ENCODE measurements at regions not wholly inside any gene's neighbourhood (a gene's known extent, or its start where the extent isn't known, plus 50 kb on each side); places are given as distances from the start of the nearest gene placed in this dataset.

GRCh38 chr10:130575756-130576285 is 439.6 kb downstream of the GLRX3 start:
- Histone ChIP-seq H3K4me1 (no peaks in the 10 kb centered on the region), H3K4me3 (no peak overlapping the region), H3K27me3 (peaks cover 0 to 37% (median 17%) of the 10 kb centered on the region in 7 donors), H3K36me3 (no peaks in the 10 kb centered on the region), H3K27ac (no peak overlapping the region), H3K9me3 (no peaks in the 10 kb centered on the region)
- no peak for DNase-seq
- intact Hi-C loops (cut with DNase I), result no loop called here
- TF ChIP-seq CTCF (IDR thresholded peaks at IDR 0.05), result no peak
- ATAC-seq, result no peak
- 71 to 73% methylated on average over 7 of the region's 7 CpGs for WGBS, 2 donors

- H3K4me3 ChIP-seq, result no peak overlapping the region
- no peaks in the 10 kb centered on the region for H3K36me3 ChIP-seq
- 69 to 75% methylated on average over 8 of the region's 8 CpGs for whole genome bisulfite sequencing, 2 donors
- intact Hi-C loops (cut with DNase I), result no loop called here
- DNase-seq (no peak), ATAC-seq (no peak)
- H3K27me3 ChIP-seq, result peaks cover 0 to 37% (median 17%) of the 10 kb centered on the region in 7 donors
- H3K4me1 ChIP-seq, result no peaks in the 10 kb centered on the region
- TF ChIP-seq CTCF (IDR thresholded peaks at IDR 0.05), result no peak
- H3K9me3 ChIP-seq, result no peaks in the 10 kb centered on the region
- no peak overlapping the region for H3K27ac ChIP-seq
These were observed 440.2 kb downstream of the GLRX3 start for GRCh38 chr10:130576427-130576826.

- H3K27ac ChIP-seq, result no peak overlapping the region
- no peak for TF ChIP-seq CTCF (IDR thresholded peaks at IDR 0.05)
- no peaks in the 10 kb centered on the region for H3K4me1 ChIP-seq
- no peak for DNase-seq
- intact Hi-C loops (cut with DNase I), result no loop called here
- H3K27me3 ChIP-seq, result peaks cover 0 to 37% (median 17%) of the 10 kb centered on the region in 7 donors
- 84 to 86% methylated on average over 8 of the region's 8 CpGs for WGBS, 2 donors
- no peak for ATAC-seq
- H3K36me3 ChIP-seq, result no peaks in the 10 kb centered on the region
- H3K9me3 ChIP-seq, result no peaks in the 10 kb centered on the region
- H3K4me3 ChIP-seq, result no peak overlapping the region
These were observed 440.8 kb downstream of the GLRX3 start for GRCh38 chr10:130577039-130577438.

GRCh38 chr10:130578532-130579289 is 442.5 kb downstream of the GLRX3 start:
- H3K4me1 ChIP-seq, result no peaks in the 10 kb centered on the region
- intact Hi-C loops (cut with DNase I), result no loop called here
- ATAC-seq, result no peak
- H3K4me3 ChIP-seq, result no peak overlapping the region
- TF ChIP-seq CTCF (IDR thresholded peaks at IDR 0.05), result no peak
- 85 to 90% methylated on average over 11 of the region's 11 CpGs for WGBS, 2 donors
- H3K9me3 ChIP-seq, result no peaks in the 10 kb centered on the region
- H3K27ac ChIP-seq, result no peak overlapping the region
- peaks cover 0 to 31% (median 17%) of the 10 kb centered on the region in 7 donors for H3K27me3 ChIP-seq
- DNase-seq, result no peak
- no peaks in the 10 kb centered on the region for H3K36me3 ChIP-seq
